ENCODE measurements at regions not wholly inside any gene's neighbourhood (a gene's known extent, or its start where the extent isn't known, plus 50 kb on each side); places are given as distances from the start of the nearest gene placed in this dataset.

GRCh38 chr2:41940060-41940744 lies 107.6 kb upstream of the PKDCC start:
- intact Hi-C loops (cut with micrococcal nuclease; ENCODE audit: unreplicated experiment), result loop anchor here (5.0 kb wide), 2 partner anchors 73 to 107 kb away; partner anchors contain the start of gene PKDCC
- Histone ChIP-seq H3K4me3 (ENCODE audit: low read depth, low read length, poor library complexity, severe bottlenecking) (no peak overlapping the region), H3K27ac (ENCODE audit: low read depth, low read length, poor library complexity, severe bottlenecking) (peak overlapping the region; percentile 74), H3K36me3 (ENCODE audit: insufficient read depth, low read length, poor library complexity, severe bottlenecking) (no peaks in the 10 kb centered on the region), H3K27me3 (replicated peaks; ENCODE audit: insufficient read depth, low read depth, low read length, poor library complexity) (no peaks in the 10 kb centered on the region), H3K9me3 (ENCODE audit: low read depth, low read length, poor library complexity, severe bottlenecking) (no peaks in the 10 kb centered on the region), H3K4me1 (ENCODE audit: insufficient read depth, low read length, poor library complexity, severe bottlenecking) (peaks cover 69% of the 10 kb centered on the region)
- ChIA-PET POLR2A (ENCODE audit: low non-redundant PET) (interaction anchor here (0.5 to 0.6 kb wide), 2 partner anchors 21 to 72 kb away, joined by 4 to 11 read pairs; no protein-coding TSS in a partner anchor), CTCF (no interaction called here)
- TF ChIP-seq EZH2 (IDR thresholded peaks at IDR 0.05; ENCODE audit: borderline replicate concordance, low read depth, low read length, poor library complexity, severe bottlenecking) (no peak), CTCF (conservative IDR thresholded peaks at IDR 0.05; ENCODE audit: low read depth, low read length) (no peak)
- no TSS peak for BruUV-seq (replicated peaks)
- DNase-seq (ENCODE audit: low spot score), result no peak

GRCh38 chr2:41940745-41941063 lies 107.1 kb upstream of the PKDCC start:
- TF ChIP-seq EZH2 (IDR thresholded peaks at IDR 0.05; ENCODE audit: borderline replicate concordance, low read depth, low read length, poor library complexity, severe bottlenecking), result no peak
- no peak for TF ChIP-seq CTCF (conservative IDR thresholded peaks at IDR 0.05; ENCODE audit: low read depth, low read length)
- POLR2A ChIA-PET (ENCODE audit: low non-redundant PET), result interaction anchor here (0.5 to 0.6 kb wide), 2 partner anchors 21 to 71 kb away, joined by 4 to 11 read pairs; no protein-coding TSS in a partner anchor
- CTCF ChIA-PET, result no interaction called here
- BruUV-seq (replicated peaks), result no TSS peak
- H3K9me3 ChIP-seq (ENCODE audit: low read depth, low read length, poor library complexity, severe bottlenecking), result no peaks in the 10 kb centered on the region
- peaks cover 69% of the 10 kb centered on the region for H3K4me1 ChIP-seq (ENCODE audit: insufficient read depth, low read length, poor library complexity, severe bottlenecking)
- intact Hi-C loops (cut with micrococcal nuclease; ENCODE audit: unreplicated experiment), result loop anchor here (5.0 kb wide), 2 partner anchors 73 to 107 kb away; partner anchors contain the start of gene PKDCC
- no peaks in the 10 kb centered on the region for H3K27me3 ChIP-seq (replicated peaks; ENCODE audit: insufficient read depth, low read depth, low read length, poor library complexity)
- H3K27ac ChIP-seq (ENCODE audit: low read depth, low read length, poor library complexity, severe bottlenecking), result peak overlapping the region; percentile 74
- peak; percentile 96 for DNase-seq (ENCODE audit: low spot score)
- no peaks in the 10 kb centered on the region for H3K36me3 ChIP-seq (ENCODE audit: insufficient read depth, low read length, poor library complexity, severe bottlenecking)
- no peak overlapping the region for H3K4me3 ChIP-seq (ENCODE audit: low read depth, low read length, poor library complexity, severe bottlenecking)

GRCh38 chr2:41941831-41942230 lies 106.0 kb upstream of the PKDCC start:
- TF ChIP-seq EZH2 (IDR thresholded peaks at IDR 0.05; ENCODE audit: borderline replicate concordance, low read depth, low read length, poor library complexity, severe bottlenecking) (no peak), CTCF (conservative IDR thresholded peaks at IDR 0.05; ENCODE audit: low read depth, low read length) (no peak)
- Histone ChIP-seq H3K27ac (ENCODE audit: low read depth, low read length, poor library complexity, severe bottlenecking) (peak overlapping the region; percentile 74), H3K4me3 (ENCODE audit: low read depth, low read length, poor library complexity, severe bottlenecking) (no peak overlapping the region), H3K36me3 (ENCODE audit: insufficient read depth, low read length, poor library complexity, severe bottlenecking) (no peaks in the 10 kb centered on the region), H3K4me1 (ENCODE audit: insufficient read depth, low read length, poor library complexity, severe bottlenecking) (peaks cover 59% of the 10 kb centered on the region), H3K27me3 (replicated peaks; ENCODE audit: insufficient read depth, low read depth, low read length, poor library complexity) (no peaks in the 10 kb centered on the region), H3K9me3 (ENCODE audit: low read depth, low read length, poor library complexity, severe bottlenecking) (no peaks in the 10 kb centered on the region)
- ChIA-PET CTCF (no interaction called here), POLR2A (ENCODE audit: low non-redundant PET) (no interaction called here)
- intact Hi-C loops (cut with micrococcal nuclease; ENCODE audit: unreplicated experiment), result loop anchor here (5.0 kb wide), 2 partner anchors 75 to 105 kb away; partner anchors contain the start of gene PKDCC
- no peak for DNase-seq (ENCODE audit: low spot score)
- BruUV-seq (replicated peaks), result no TSS peak

Data from A673 (cell line).